ENCODE measurements at regions not wholly inside any gene's neighbourhood (a gene's known extent, or its start where the extent isn't known, plus 50 kb on each side); places are given as distances from the start of the nearest gene placed in this dataset.

DNA sequence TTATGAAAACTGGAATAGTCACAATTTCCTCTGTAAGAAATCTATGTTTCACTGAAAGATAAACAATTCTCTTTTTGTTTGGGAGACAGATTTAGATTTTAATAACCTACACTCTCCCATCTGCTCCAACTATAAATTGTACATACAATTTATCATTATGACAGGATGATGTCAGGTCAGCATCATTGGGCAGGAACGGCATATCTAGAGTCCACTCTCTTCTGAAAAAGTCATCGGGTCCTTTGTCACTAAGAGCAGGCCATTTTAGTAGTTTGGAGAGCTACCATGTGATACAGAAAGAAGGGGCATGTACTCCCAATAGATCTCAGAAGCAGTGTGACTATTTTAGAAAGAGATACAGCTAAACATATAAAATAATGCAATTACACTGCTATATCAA is 180.8 kb upstream of the ARGLU1 start:
- TF ChIP-seq, protein P1, sequence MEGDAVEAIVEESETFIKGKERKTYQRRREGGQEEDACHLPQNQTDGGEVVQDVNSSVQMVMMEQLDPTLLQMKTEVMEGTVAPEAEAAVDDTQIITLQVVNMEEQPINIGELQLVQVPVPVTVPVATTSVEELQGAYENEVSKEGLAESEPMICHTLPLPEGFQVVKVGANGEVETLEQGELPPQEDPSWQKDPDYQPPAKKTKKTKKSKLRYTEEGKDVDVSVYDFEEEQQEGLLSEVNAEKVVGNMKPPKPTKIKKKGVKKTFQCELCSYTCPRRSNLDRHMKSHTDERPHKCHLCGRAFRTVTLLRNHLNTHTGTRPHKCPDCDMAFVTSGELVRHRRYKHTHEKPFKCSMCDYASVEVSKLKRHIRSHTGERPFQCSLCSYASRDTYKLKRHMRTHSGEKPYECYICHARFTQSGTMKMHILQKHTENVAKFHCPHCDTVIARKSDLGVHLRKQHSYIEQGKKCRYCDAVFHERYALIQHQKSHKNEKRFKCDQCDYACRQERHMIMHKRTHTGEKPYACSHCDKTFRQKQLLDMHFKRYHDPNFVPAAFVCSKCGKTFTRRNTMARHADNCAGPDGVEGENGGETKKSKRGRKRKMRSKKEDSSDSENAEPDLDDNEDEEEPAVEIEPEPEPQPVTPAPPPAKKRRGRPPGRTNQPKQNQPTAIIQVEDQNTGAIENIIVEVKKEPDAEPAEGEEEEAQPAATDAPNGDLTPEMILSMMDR (IDR thresholded peaks at IDR 0.05) = no peak
- Histone ChIP-seq H3K9me3 (ENCODE audit: control insufficient read depth in 1 of 2, insufficient read depth in 1 of 2, low read length in 2 of 2) (no peaks in the 10 kb centered on the region), H3K36me3 (ENCODE audit: insufficient read depth, low read length) (no peaks in the 10 kb centered on the region), H3K4me3 (ENCODE audit: low read length) (no peak overlapping the region), H3K4me1 (ENCODE audit: insufficient read depth, low read length) (no peaks in the 10 kb centered on the region), H3K27me3 (ENCODE audit: control insufficient read depth in 1 of 2, insufficient read depth in 2 of 2, low read length in 2 of 2) (no peaks in the 10 kb centered on the region), H3K27ac (ENCODE audit: low read depth in 1 of 2, low read length in 2 of 2) (no peak overlapping the region)
- CTCF ChIA-PET = no interaction called here
- H3K4me1 Mint-ChIP-seq (ENCODE audit: low read depth) = no peaks in the 10 kb centered on the region
- no peaks in the 10 kb centered on the region for H3K9me3 Mint-ChIP-seq
- intact Hi-C loops (cut with DNase I, micrococcal nuclease) = no loop called here
- no peak overlapping the region for H3K4me3 Mint-ChIP-seq
- POLR2A ChIA-PET = no interaction called here
- H3K27ac Mint-ChIP-seq = no peak overlapping the region
- DNase-seq (no peak), ATAC-seq (ENCODE audit: poor library complexity) (no peak)
- peaks cover 15% of the 10 kb centered on the region for H3K27me3 Mint-ChIP-seq
- no peaks in the 10 kb centered on the region for H3K36me3 Mint-ChIP-seq (ENCODE audit: low read depth)

DNA sequence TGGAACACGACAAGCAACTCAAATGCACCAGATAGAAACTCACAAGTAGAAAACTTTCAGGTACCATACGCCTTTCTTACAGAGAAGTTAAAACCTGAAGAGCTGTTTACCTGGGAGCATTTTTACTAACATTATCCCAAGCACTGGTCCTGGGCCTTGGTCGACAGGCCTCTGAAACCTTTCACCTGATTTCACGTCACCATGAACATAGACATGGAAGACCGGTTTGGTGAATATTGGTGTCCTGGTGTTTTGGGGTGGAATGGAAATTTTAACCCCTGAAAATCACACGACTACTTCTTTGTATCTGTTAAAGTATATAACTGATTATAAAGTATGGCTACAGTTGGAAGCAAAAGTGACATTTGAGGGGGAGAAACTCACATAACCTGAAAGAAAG is 176.6 kb upstream of the ARGLU1 start:
- Mint-ChIP-seq H3K27me3 (no peaks in the 10 kb centered on the region), H3K4me3 (no peak overlapping the region), H3K27ac (no peak overlapping the region), H3K9me3 (no peaks in the 10 kb centered on the region), H3K36me3 (ENCODE audit: low read depth) (no peaks in the 10 kb centered on the region), H3K4me1 (ENCODE audit: low read depth) (no peaks in the 10 kb centered on the region)
- H3K36me3 ChIP-seq (ENCODE audit: insufficient read depth, low read length) = no peaks in the 10 kb centered on the region
- CTCF ChIA-PET = no interaction called here
- no peaks in the 10 kb centered on the region for H3K27me3 ChIP-seq (ENCODE audit: control insufficient read depth in 1 of 2, insufficient read depth in 2 of 2, low read length in 2 of 2)
- POLR2A ChIA-PET = no interaction called here
- H3K27ac ChIP-seq (ENCODE audit: low read depth in 1 of 2, low read length in 2 of 2) = no peak overlapping the region
- TF ChIP-seq, protein P1 (IDR thresholded peaks at IDR 0.05) = no peak
- H3K4me3 ChIP-seq (ENCODE audit: low read length) = no peak overlapping the region
- intact Hi-C loops (cut with DNase I, micrococcal nuclease) = no loop called here
- no peak for DNase-seq
- ATAC-seq (ENCODE audit: poor library complexity) = no peak
- no peaks in the 10 kb centered on the region for H3K9me3 ChIP-seq (ENCODE audit: control insufficient read depth in 1 of 2, insufficient read depth in 1 of 2, low read length in 2 of 2)
- no peaks in the 10 kb centered on the region for H3K4me1 ChIP-seq (ENCODE audit: insufficient read depth, low read length)

DNA sequence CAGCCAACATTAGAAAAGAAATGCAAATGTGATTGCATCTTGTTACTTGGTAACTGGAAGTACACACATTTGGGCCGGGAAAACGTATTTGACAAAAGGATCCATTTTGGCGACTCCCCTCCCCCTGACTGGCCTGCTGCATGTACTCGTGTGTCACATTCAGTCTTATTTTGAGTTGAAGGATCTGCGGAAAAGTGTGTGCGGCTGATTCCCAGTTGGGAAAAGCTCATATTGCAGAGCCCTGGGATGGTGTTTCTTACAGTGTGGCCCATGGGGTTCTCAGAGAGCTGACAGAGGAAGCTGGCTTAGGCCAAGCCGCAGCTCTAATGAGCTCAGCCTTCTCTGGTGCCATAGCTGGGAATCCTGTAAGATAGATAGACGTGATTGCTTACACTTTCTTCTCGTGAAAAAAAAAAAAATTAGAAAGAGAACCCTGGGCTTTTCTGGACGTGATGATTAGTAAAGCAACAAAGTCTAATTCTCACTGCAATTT is 170.3 kb upstream of the ARGLU1 start:
- Mint-ChIP-seq H3K36me3 (ENCODE audit: low read depth) (no peaks in the 10 kb centered on the region), H3K27ac (no peak overlapping the region), H3K9me3 (no peaks in the 10 kb centered on the region), H3K4me1 (ENCODE audit: low read depth) (no peaks in the 10 kb centered on the region), H3K4me3 (no peak overlapping the region), H3K27me3 (no peaks in the 10 kb centered on the region)
- ATAC-seq (ENCODE audit: poor library complexity) (no peak), DNase-seq (no peak)
- peaks cover 0 to 13% of the 10 kb centered on the region in 2 experiments for H3K9me3 ChIP-seq (ENCODE audit: control insufficient read depth in 1 of 2, insufficient read depth in 1 of 2, low read length in 2 of 2)
- TF ChIP-seq, protein P1 (IDR thresholded peaks at IDR 0.05) = no peak
- no peak overlapping the region for H3K27ac ChIP-seq (ENCODE audit: low read depth in 1 of 2, low read length in 2 of 2)
- no peak overlapping the region for H3K4me3 ChIP-seq (ENCODE audit: low read length)
- H3K36me3 ChIP-seq (ENCODE audit: insufficient read depth, low read length) = no peaks in the 10 kb centered on the region
- CTCF ChIA-PET = no interaction called here
- no peaks in the 10 kb centered on the region for H3K27me3 ChIP-seq (ENCODE audit: control insufficient read depth in 1 of 2, insufficient read depth in 2 of 2, low read length in 2 of 2)
- no peaks in the 10 kb centered on the region for H3K4me1 ChIP-seq (ENCODE audit: insufficient read depth, low read length)
- POLR2A ChIA-PET = no interaction called here
- intact Hi-C loops (cut with DNase I, micrococcal nuclease) = no loop called here

All from CD4-positive, alpha-beta T cell (primary cell).